DMS 273 (cell line): ENCODE measurements at regions not wholly inside any gene's neighbourhood (a gene's known extent, or its start where the extent isn't known, plus 50 kb on each side); places are given as distances from the start of the nearest gene placed in this dataset.
A peak's percentile ranks its signal among the peaks of the same experiment; 100 is the strongest.

ENCODE experiments used
- DNase-seq: peaks from one replicate; lab custom pipeline; 2025; ENCODE audit not compliant: unreplicated experiment; lab: John Stamatoyannopoulos, UW

DNA sequence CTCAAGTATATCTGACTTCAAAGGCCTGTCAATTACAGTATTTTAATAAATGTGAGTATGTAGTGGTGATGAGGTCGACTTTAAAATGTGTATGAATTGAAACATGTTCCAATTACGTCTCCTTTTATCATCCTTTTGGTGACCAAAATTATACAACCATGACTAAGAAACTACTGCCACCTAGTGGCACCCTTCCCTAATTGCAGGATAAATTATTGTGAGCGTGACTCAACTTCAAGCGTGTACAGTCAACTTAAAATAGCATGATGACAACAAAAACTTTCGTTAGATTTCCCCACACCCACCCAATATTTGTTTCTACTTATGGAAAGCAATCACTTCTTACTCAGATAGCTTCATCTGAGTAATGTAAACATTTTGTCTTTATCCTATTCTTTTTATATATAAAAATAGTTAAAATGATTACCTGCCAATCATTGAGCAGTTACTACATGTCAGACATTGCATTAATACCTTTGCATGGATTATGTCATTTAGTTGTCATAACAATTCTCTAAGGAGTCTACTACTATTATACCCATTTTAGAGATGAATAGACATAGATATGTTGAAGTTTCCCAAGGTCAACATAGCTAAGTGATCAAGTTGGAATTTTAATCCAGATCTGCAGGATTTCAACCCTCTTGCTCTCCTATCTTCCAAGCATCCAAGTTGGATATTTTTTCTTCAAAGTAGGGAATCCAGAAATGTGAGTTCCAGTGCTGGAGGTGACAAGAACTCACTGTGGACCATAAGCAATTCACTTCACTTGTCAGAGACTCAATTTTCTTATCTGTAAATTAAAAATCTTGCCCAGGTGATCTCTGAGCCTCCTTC, 106.0 kb downstream of the MEX3B start:
- peak; percentile 73 for DNase-seq

- DNase-seq = no peak
These were observed 108.6 kb downstream of the MEX3B start for GRCh38 chr15:81937189-81937588.

- no peak for DNase-seq
These were observed 115.0 kb downstream of the MEX3B start for GRCh38 chr15:81930582-81931369.

DNA sequence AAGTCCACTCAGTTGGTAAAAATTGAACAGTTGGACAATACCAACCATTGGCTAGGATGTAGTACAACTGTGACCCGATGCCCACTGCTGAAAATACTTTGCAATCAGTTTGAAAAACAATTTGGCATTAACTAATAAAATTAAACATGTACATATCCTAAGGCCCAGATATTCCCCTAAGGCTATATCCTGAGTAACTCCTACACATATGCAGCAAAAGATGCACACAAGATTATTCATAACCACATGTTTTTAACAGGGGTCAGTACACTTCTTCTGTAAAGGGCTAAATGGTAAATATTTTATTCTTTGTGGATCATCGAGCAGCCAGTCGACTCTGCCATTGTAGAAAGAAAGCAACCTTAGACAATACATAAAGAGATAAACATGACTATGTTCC, 116.3 kb downstream of the MEX3B start:
- no peak for DNase-seq

- DNase-seq = no peak
These were observed 118.8 kb downstream of the MEX3B start for GRCh38 chr15:81926981-81927380.

- DNase-seq = no peak
These were observed 121.1 kb downstream of the MEX3B start for GRCh38 chr15:81924729-81925128.

DNA sequence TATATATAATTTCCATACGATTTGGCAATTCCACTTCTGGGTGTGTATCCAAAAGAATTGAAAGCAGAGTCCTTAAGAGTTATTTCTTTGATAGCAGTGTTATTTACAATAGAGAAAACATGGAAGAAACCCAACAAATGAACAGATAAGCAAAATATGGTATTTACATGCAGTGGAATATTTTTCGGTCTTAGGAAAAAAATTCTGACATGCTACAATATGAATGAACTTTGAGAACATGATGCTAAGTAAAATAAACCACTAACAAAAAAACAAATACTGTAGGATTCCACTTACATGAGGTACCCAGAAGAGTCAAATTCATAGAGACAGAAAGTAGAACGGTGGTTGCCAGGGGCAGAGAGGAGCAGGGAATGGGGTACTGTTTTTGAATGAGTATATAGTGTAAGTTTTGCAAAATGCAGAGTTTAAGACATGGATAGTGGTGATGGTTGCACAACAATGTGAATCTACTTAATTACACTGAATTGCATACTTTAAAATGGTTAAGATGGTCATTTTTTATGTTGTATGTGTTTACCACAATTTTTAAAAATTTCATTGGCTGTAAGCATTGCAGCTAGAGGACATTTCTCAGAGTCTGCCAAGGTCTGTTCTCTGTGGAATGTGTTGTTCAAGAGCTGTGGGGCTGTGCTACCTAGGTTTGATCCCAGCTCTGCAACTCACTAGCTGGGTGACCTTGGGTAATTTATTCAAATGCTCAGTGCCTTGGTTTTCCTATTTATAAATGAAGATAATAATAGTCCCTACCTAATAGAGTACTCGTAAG, 122.1 kb downstream of the MEX3B start:
- DNase-seq = no peak

- no peak for DNase-seq
These were observed 123.7 kb downstream of the MEX3B start for GRCh38 chr15:81922143-81922542.

GRCh38 chr15:81921163-81921562, 124.7 kb downstream of the MEX3B start:
- DNase-seq = no peak

DNA sequence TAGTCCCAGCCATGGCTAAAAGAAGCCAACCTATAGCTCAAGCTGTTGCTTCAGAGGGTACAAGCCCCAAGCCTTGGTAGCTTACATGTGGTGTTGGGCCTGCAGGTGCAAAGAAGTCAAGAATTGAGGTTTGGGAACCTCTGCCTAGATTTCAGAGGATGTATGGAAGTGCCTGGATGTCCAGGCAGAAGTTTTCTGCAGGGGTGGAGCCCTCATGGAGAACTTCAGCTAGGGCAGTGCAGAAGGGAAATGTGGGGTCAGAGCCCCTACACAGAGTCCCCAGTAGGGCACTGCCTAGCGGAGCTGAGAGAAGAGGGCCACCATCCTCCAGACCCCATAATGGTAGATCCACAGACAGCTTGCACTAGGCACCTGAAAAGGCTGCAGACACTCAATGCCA, 127.1 kb downstream of the MEX3B start:
- DNase-seq = peak; percentile 4

- DNase-seq = no peak
These were observed 129.4 kb downstream of the MEX3B start for GRCh38 chr15:81916451-81916850.

DNA sequence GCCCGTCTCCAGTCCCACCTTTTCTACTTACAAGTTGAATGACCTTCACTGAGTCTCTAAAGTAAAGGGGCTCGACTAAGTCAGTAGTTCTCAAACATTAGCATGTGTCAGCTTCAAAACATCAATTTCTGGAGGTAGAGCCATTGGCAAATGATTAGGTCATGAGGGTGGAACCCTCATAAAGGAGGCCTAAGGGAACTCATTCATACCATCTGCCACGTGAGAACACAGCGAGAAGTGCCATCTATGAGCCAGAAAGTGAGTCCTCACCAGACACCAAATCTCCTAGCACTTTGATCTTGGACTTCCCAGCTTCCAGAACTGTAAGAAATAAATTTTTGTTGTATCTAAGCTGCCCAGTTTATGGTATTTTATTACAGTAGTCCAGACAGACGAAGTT, 129.8 kb downstream of the MEX3B start:
- peak; percentile 10 for DNase-seq

GRCh38 chr15:81914734-81915256, 131.0 kb downstream of the MEX3B start:
- DNase-seq = peak; percentile 91

GRCh38 chr15:81914333-81914732, 131.5 kb downstream of the MEX3B start:
- no peak for DNase-seq

GRCh38 chr15:81911022-81911971, 134.5 kb downstream of the MEX3B start:
- DNase-seq = no peak

- DNase-seq = no peak
These were observed 135.3 kb downstream of the MEX3B start for GRCh38 chr15:81910355-81911021.

DNA sequence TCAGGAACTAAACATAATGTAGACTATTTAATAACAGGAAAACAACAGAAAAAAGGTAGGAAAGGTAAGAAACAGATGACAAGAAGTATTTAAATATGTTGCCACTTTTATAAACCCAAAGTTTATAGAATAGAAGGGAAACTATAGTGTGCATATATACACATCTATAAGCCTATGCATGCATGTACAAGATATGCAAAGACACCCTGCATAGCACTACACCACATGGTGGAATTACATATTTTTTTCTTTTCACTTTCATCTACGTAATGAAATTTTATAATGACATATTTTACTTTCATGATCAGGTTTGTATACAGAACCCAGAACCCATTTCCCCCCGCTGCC, 136.8 kb downstream of the MEX3B start:
- no peak for DNase-seq

DNA sequence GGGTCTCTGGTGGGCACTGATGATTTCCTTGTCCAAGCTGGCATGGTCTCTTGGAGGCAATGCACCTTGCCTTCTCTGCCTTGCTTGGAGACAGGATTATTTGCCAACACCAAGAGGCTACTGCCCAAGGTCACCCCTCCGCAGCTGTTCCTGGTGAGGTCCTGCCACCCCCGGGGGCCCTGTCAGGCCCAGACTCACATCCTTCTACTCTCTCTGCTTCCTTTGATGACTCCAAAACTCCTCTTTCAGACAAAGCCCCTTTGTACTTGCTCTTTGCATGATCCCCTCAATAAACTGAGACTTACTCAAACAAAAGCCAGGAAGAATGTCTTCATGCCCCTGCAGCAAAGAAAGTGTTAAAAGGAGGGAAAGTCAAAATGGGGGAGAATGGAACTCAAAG, 137.7 kb downstream of the MEX3B start:
- DNase-seq = no peak

DNA sequence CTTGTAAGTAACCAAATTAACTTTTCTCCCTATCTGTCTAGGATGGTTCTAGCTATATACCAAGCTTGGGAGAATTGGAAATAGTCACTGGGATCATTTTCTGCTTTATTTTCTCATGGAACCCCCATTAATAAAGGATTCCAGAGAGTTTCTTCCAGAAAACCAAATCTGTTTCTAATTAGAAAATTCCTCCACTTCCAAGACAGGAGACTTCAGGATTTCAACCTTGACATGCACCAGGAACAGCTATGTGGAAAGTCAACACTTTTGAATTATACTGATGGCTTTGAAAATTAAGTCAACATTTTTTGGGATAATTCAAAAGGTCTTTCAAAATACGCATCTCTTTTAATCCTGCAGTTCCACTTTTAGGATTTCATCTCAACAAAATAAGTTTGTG, 138.3 kb downstream of the MEX3B start:
- no peak for DNase-seq

DNA sequence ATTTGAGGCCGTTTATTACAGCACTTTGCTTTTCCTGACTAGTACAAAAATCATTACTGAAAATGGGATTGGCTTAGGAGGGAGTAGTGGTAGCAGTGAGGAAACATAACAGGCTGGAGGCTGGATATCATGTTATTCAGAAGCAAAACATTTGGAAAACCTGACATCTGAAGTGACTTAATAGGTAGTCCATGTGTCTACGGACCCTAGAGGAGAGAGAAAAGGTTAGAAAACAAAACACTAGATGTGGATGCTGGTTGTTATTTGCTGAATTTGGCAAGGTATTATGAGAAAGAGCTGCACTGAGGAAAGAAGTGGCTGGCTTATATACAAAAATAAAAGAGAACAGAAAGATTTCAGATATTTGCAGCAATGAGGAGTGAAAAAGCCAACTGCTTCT, 139.9 kb downstream of the MEX3B start:
- DNase-seq = no peak
